H1 (cell line): ENCODE measurements at regions not wholly inside any gene's neighbourhood (a gene's known extent, or its start where the extent isn't known, plus 50 kb on each side); places are given as distances from the start of the nearest gene placed in this dataset.

Experiments used
- CTCF ChIA-PET: fragments of 300-600 bp; sonication (Branson Sonifier 250); formaldehyde crosslinking; loops from one replicate; lab custom pipeline; 2021; ENCODE audit not compliant: partially characterized antibody; lab: Charles Lee
- POLR2A ChIA-PET: fragments of 300-600 bp; sonication (Branson Sonifier 250); formaldehyde crosslinking; loops from one replicate; lab custom pipeline; 2021; ENCODE audit warnings: inconsistent platforms; ENCODE audit not compliant: partially characterized antibody; lab: Charles Lee
- DNase-seq, 2 experiments: peaks; one replicate each; pipeline versions ENCODE4 v3.0.0 to v3.0.0-alpha.2; 2010 to 2022; ENCODE audit warnings: low spot score in 2 of 2, low read depth in 1 of 2, mixed read lengths in 1 of 2
- FAIRE-seq: peaks from 2 replicates; lab custom pipeline; 2011; peaks lifted over from hg19 to GRCh38; lab: Jason Lieb, UNC
- H2AFZ ChIP-seq: 2 replicates; pipeline ENCODE4 v1.8.1; 2012; ENCODE audit warnings: low read length, inconsistent platforms
- H2AK5ac ChIP-seq: 2 replicates; pipeline ENCODE4 v1.6.1; 2013; ENCODE audit warnings: low read depth, low read length
- H2BK120ac ChIP-seq: replicated peaks from 2 replicates; pipeline ENCODE3; 2013; ENCODE audit warnings: low read depth, low read length, inconsistent platforms
- H2BK12ac ChIP-seq: 2 replicates; pipeline ENCODE4 v1.6.1; 2013; ENCODE audit warnings: low read depth, low read length
- H2BK15ac ChIP-seq: 2 replicates; pipeline ENCODE4 v1.6.1; 2013; ENCODE audit warnings: low read length
- H2BK20ac ChIP-seq: 2 replicates; pipeline ENCODE4 v1.6.1; 2013; ENCODE audit warnings: low read length
- H2BK5ac ChIP-seq: 2 replicates; pipeline ENCODE4 v1.6.1; 2013; ENCODE audit warnings: low read depth, low read length
- H3K14ac ChIP-seq: 2 replicates; pipeline ENCODE4 v1.6.1; 2013; ENCODE audit warnings: inconsistent platforms; ENCODE audit not compliant: insufficient read length
- H3K18ac ChIP-seq: 2 replicates; pipeline ENCODE4 v1.6.1; 2013; ENCODE audit warnings: low read length; ENCODE audit errors: extremely low read depth
- H3K23ac ChIP-seq: 2 replicates; pipeline ENCODE4 v1.6.1; 2013; ENCODE audit warnings: inconsistent platforms; ENCODE audit not compliant: insufficient read length
- H3K23me2 ChIP-seq: 2 replicates; pipeline ENCODE4 v1.6.1; 2013; ENCODE audit warnings: low read depth, low read length
- H3K27ac ChIP-seq: 2 replicates; pipeline ENCODE4 v1.6.1; 2011; ENCODE audit warnings: low read depth, low read length, inconsistent platforms
- H3K27me3 ChIP-seq, 4 experiments: replicated peaks in 1 of 4; 1 replicate in 1 of 4; 2 replicates in 3 of 4; pipeline versions ENCODE4 v1.6.1 to v1.8.1; 2011 to 2013; ENCODE audit warnings: low read length in 3 of 4, mild to moderate bottlenecking in 3 of 4, inconsistent platforms in 2 of 4, mixed read lengths in 2 of 4, moderate library complexity in 1 of 4; ENCODE audit not compliant: control insufficient read depth in 3 of 4, insufficient read depth in 3 of 4; ENCODE audit errors: extremely low read depth in 1 of 4
- H3K36me3 ChIP-seq, 4 experiments: 2 replicates each; pipeline versions ENCODE4 v1.6.1 to v1.8.1; 2011 to 2013; ENCODE audit warnings: mild to moderate bottlenecking in 4 of 4, low read length in 3 of 4, moderate library complexity in 2 of 4, control low read depth in 1 of 4, inconsistent platforms in 1 of 4; ENCODE audit not compliant: insufficient read depth in 4 of 4, control insufficient read depth in 2 of 4
- H3K4ac ChIP-seq: replicated peaks from 2 replicates; pipeline ENCODE3; 2013; ENCODE audit warnings: low read length, low read depth, mixed read lengths, inconsistent platforms; ENCODE audit not compliant: insufficient read length
- H3K4me1 ChIP-seq, 4 experiments: replicated peaks in 1 of 4; 1 replicate in 1 of 4; 2 replicates in 3 of 4; pipeline versions ENCODE4 v1.6.1 to v1.8.1; 2011 to 2013; ENCODE audit warnings: low read length in 3 of 4, inconsistent platforms in 2 of 4, mixed read lengths in 1 of 4; ENCODE audit not compliant: insufficient read depth in 4 of 4, control insufficient read depth in 3 of 4
- H3K4me2 ChIP-seq, 2 experiments: 2 replicates each; pipeline versions ENCODE4 v1.6.1 to v1.8.1; 2011 to 2013; ENCODE audit warnings: low read depth in 2 of 2, low read length in 2 of 2, control low read depth in 1 of 2, inconsistent platforms in 1 of 2, mild to moderate bottlenecking in 1 of 2; ENCODE audit not compliant: insufficient read depth in 1 of 2
- H3K4me3 ChIP-seq, 4 experiments: fragments of 200-600, 300-600 bp in 1 of 4; sonication (generic), shearing (Covaris generic), sonication (Bioruptor Twin) in 1 of 4; 2 replicates each; pipeline versions ENCODE4 v1.5.1 to v1.8.1; 2011 to 2016; ENCODE audit warnings: low read length in 4 of 4, low read depth in 3 of 4, control low read depth in 2 of 4, inconsistent platforms in 2 of 4, mild to moderate bottlenecking in 2 of 4, mixed read lengths in 1 of 4, moderate library complexity in 1 of 4; ENCODE audit not compliant: insufficient read depth in 2 of 4; ENCODE audit errors: extremely low read depth in 1 of 4
- H3K56ac ChIP-seq: replicated peaks from 2 replicates; pipeline ENCODE3; 2013; ENCODE audit warnings: low read depth, mild to moderate bottlenecking, mixed read lengths, low read length, inconsistent platforms; ENCODE audit not compliant: insufficient read length
- H3K79me1 ChIP-seq: 2 replicates; pipeline ENCODE4 v1.6.1; 2013; ENCODE audit warnings: low read depth, low read length, control low read depth
- H3K79me2 ChIP-seq, 2 experiments: 2 replicates each; pipeline versions ENCODE4 v1.6.1 to v1.8.1; 2012 to 2013; ENCODE audit warnings: low read length in 2 of 2, mild to moderate bottlenecking in 2 of 2, inconsistent platforms in 1 of 2; ENCODE audit not compliant: insufficient read depth in 2 of 2, control insufficient read depth in 1 of 2
- H3K9ac ChIP-seq, 4 experiments: replicated peaks in 1 of 4; 1 replicate in 1 of 4; 2 replicates in 3 of 4; pipeline versions ENCODE4 v1.6.1 to v1.8.1; 2011 to 2013; ENCODE audit warnings: low read depth in 3 of 4, low read length in 3 of 4, control low read depth in 2 of 4, mild to moderate bottlenecking in 2 of 4, moderate library complexity in 2 of 4, inconsistent platforms in 1 of 4; ENCODE audit errors: extremely low read depth in 1 of 4
- H3K9me3 ChIP-seq, 2 experiments: 2 replicates each; pipeline versions ENCODE4 v1.6.1 to v1.8.1; 2012 to 2013; ENCODE audit warnings: mild to moderate bottlenecking in 2 of 2, moderate library complexity in 2 of 2, control low read depth in 1 of 2, inconsistent platforms in 1 of 2, low read depth in 1 of 2, low read length in 1 of 2, mixed read lengths in 1 of 2; ENCODE audit not compliant: insufficient read depth in 2 of 2
- H4K20me1 ChIP-seq, 2 experiments: replicated peaks in 1 of 2; 2 replicates each; pipeline versions ENCODE3 to v1.8.1; 2011 to 2013; ENCODE audit warnings: inconsistent platforms in 2 of 2, low read length in 2 of 2, mild to moderate bottlenecking in 1 of 2; ENCODE audit not compliant: insufficient read depth in 2 of 2, control insufficient read depth in 1 of 2
- H4K5ac ChIP-seq: 2 replicates; pipeline ENCODE4 v1.6.1; 2013; ENCODE audit warnings: low read length, low read depth, mixed read lengths, inconsistent platforms; ENCODE audit not compliant: insufficient read length
- H4K8ac ChIP-seq: 2 replicates; pipeline ENCODE4 v1.8.0; 2013; ENCODE audit warnings: mild to moderate bottlenecking, moderate library complexity, low read length, inconsistent platforms; ENCODE audit not compliant: insufficient read depth; ENCODE audit errors: extremely low read depth
- H4K91ac ChIP-seq: replicated peaks from 2 replicates; pipeline ENCODE3; 2013; ENCODE audit warnings: low read length, mixed read lengths, inconsistent platforms; ENCODE audit not compliant: insufficient read length
- BCL11A ChIP-seq, 2 experiments: IDR thresholded peaks; one replicate each; pipeline ENCODE4 v1.6.1; 2011; ENCODE audit warnings: low read depth in 2 of 2, low read length in 2 of 2, mild to moderate bottlenecking in 2 of 2
- CBX5 ChIP-seq: fragments of 300-800, 300-1000 bp; sonication (generic); IDR thresholded peaks from 2 replicates; pipeline ENCODE4 v1.7.1; 2016; ENCODE audit warnings: antibody characterized with exemption, low read length, low read depth
- EGR1 ChIP-seq: IDR thresholded peaks from 2 replicates; pipeline ENCODE4 v1.6.1; 2011; ENCODE audit warnings: low read depth, low read length, borderline replicate concordance
- EP300 ChIP-seq, 2 experiments: IDR thresholded peaks; 1 replicate in 1 of 2; 2 replicates in 1 of 2; pipeline ENCODE4 v1.6.1; 2011 to 2012; ENCODE audit warnings: low read depth in 2 of 2, low read length in 2 of 2, mild to moderate bottlenecking in 2 of 2, borderline replicate concordance in 1 of 2, inconsistent platforms in 1 of 2, moderate library complexity in 1 of 2
- GABPA ChIP-seq: IDR thresholded peaks from 2 replicates; pipeline ENCODE4 v1.6.1; 2011; ENCODE audit warnings: mild to moderate bottlenecking, low read length, moderate library complexity, borderline replicate concordance; ENCODE audit not compliant: insufficient read depth
- KDM1A ChIP-seq: fragments of 200-600, 300-600 bp; sonication (generic); IDR thresholded peaks from 2 replicates; pipeline ENCODE4 v1.7.1; 2016; ENCODE audit warnings: mild to moderate bottlenecking, low read length, borderline replicate concordance
- POU5F1 ChIP-seq: IDR thresholded peaks from 2 replicates; pipeline ENCODE4 v1.6.1; 2011; ENCODE audit warnings: low read depth, mild to moderate bottlenecking, low read length, moderate library complexity
- RNF2 ChIP-seq: fragments of 200-900, 300-1000 bp; sonication (generic); IDR thresholded peaks from 2 replicates; pipeline ENCODE4 v1.7.1; 2016; ENCODE audit warnings: borderline replicate concordance, low read depth, mild to moderate bottlenecking, antibody characterized with exemption, low read length; ENCODE audit not compliant: poor library complexity, severe bottlenecking; ENCODE audit errors: missing control alignments
- SP2 ChIP-seq: IDR thresholded peaks from 2 replicates; pipeline ENCODE4 v1.6.1; 2012; ENCODE audit warnings: mild to moderate bottlenecking, low read length, inconsistent platforms
- SP4 ChIP-seq: IDR thresholded peaks from 2 replicates; pipeline ENCODE4 v1.6.1; 2012; ENCODE audit warnings: low read length, inconsistent platforms
- TAF1 ChIP-seq: IDR thresholded peaks from 2 replicates; pipeline ENCODE4 v1.6.1; 2011; ENCODE audit warnings: mild to moderate bottlenecking, low read depth, low read length
- TBP ChIP-seq: IDR thresholded peaks from 2 replicates; pipeline ENCODE4 v1.6.1; 2011; ENCODE audit warnings: low read depth, low read length, improper control_type of control experiment
- WGBS, 2 experiments: shearing (Covaris generic) in 1 of 2; methylation state at CpG; one replicate each; pipeline versions ENCODE4 v1.1.6 to v1.1.7; 2013 to 2015; ENCODE audit warnings: low lambda C conversion rate in 2 of 2, mixed read lengths in 2 of 2, inconsistent platforms in 1 of 2, low coverage in 1 of 2, missing lambda C conversion rate in 1 of 2; ENCODE audit not compliant: insufficient replicate concordance in 2 of 2, insufficient coverage in 1 of 2, insufficient read length in 1 of 2; ENCODE audit errors: extremely low coverage in 1 of 2, missing lambda C conversion rate in 1 of 2; 5-methylcytosine and 5-hydroxymethylcytosine counted together
- TF ChIP-seq, protein P1 (sequence below): IDR thresholded peaks from 2 replicates; pipeline ENCODE4 v1.6.1; 2012; ENCODE audit warnings: low read length, inconsistent platforms

DNA sequence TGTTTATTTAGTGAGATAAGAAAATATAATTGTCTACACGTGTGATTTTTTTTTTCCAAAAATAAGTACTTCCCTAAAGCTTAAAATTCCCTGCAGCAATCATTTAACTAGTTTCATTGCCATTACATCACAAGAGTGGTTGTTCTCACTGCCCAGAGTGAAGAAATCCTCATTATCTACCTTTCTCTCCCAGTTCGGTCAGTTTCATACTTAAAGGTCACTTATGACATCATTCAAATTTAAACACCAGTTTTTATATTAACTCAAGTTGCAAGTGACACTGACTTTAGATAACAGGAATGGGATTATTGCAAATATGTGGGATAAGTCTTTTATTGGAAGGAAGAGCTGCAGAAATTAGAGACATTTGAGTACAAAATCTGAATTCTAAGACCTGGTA is 1699.8 kb upstream of the IGFBP7 start:
- Histone ChIP-seq H3K56ac (no peak overlapping the region), H3K27me3 (no peaks in the 10 kb centered on the region), H3K9me3 (no peaks in the 10 kb centered on the region), H4K20me1 (no peaks in the 10 kb centered on the region), H2BK5ac (no peak overlapping the region), H2AFZ (no peak overlapping the region; the same call in 1 of the 2 replicates), H2BK20ac (no peak overlapping the region), H3K27ac (no peak overlapping the region), H2BK120ac (no peak overlapping the region), H3K14ac (no peak overlapping the region), H3K79me1 (no peaks in the 10 kb centered on the region), H3K23me2 (no peaks in the 10 kb centered on the region), H2BK15ac (no peak overlapping the region), H3K18ac (no peak overlapping the region), H4K5ac (no peak overlapping the region), H3K79me2 (no peaks in the 10 kb centered on the region), H3K4ac (no peak overlapping the region), H3K4me3 (no peak overlapping the region), H4K91ac (no peak overlapping the region), H3K9ac (no peak overlapping the region), H3K23ac (no peak overlapping the region), H3K36me3 (no peaks in the 10 kb centered on the region), H2BK12ac (no peak overlapping the region), H3K4me2 (no peak overlapping the region), H4K8ac (no peak overlapping the region), H3K4me1 (no peaks in the 10 kb centered on the region), H2AK5ac (no peak overlapping the region)
- DNase-seq (no peak), FAIRE-seq (no peak)
- POLR2A ChIA-PET: interaction anchor here (0.7 kb wide), 1 partner anchor 307 kb away, joined by 3 read pairs; no protein-coding TSS in a partner anchor
- CTCF ChIA-PET: no interaction called here
- 90% methylated on average over 2 of the region's 2 CpGs; no CpG with 5 or more reads in 1 of the 2 experiments for WGBS, 2 experiments
- TF ChIP-seq EGR1: no peak
- TF ChIP-seq TAF1: no peak
- no peak for TF ChIP-seq RNF2
- no peak for TF ChIP-seq TBP
- no peak for TF ChIP-seq EP300 (IDR thresholded peaks at IDR 0.05; ENCODE audit: borderline replicate concordance in 1 of 2, low read depth in 2 of 2, low read length in 2 of 2)
- TF ChIP-seq, protein P1, sequence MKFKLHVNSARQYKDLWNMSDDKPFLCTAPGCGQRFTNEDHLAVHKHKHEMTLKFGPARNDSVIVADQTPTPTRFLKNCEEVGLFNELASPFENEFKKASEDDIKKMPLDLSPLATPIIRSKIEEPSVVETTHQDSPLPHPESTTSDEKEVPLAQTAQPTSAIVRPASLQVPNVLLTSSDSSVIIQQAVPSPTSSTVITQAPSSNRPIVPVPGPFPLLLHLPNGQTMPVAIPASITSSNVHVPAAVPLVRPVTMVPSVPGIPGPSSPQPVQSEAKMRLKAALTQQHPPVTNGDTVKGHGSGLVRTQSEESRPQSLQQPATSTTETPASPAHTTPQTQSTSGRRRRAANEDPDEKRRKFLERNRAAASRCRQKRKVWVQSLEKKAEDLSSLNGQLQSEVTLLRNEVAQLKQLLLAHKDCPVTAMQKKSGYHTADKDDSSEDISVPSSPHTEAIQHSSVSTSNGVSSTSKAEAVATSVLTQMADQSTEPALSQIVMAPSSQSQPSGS: no peak
- TF ChIP-seq GABPA: no peak
- TF ChIP-seq KDM1A: no peak
- TF ChIP-seq CBX5: no peak
- no peak for TF ChIP-seq SP4
- TF ChIP-seq POU5F1: no peak
- no peak for TF ChIP-seq SP2
- TF ChIP-seq BCL11A (IDR thresholded peaks at IDR 0.05; ENCODE audit: low read depth in 2 of 2, low read length in 2 of 2): no peak
